HG02840 (cell line): ENCODE measurements at regions not wholly inside any gene's neighbourhood (a gene's known extent, or its start where the extent isn't known, plus 50 kb on each side); places are given as distances from the start of the nearest gene placed in this dataset.

ENCODE experiments used
- ATAC-seq: cut with Tn5 transposase; IDR thresholded peaks from one replicate; pipeline ENCODE4 v1.9.1; 2021; ENCODE audit warnings: mild to moderate bottlenecking, moderate library complexity, moderate number of reproducible peaks; ENCODE audit not compliant: unreplicated experiment, low FRiP score

GRCh38 chr18:46421973-46422551 lies 235.0 kb downstream of the LOXHD1 start:
- ATAC-seq: no peak

GRCh38 chr18:46422552-46423055 lies 234.4 kb downstream of the LOXHD1 start:
- ATAC-seq: no peak

- no peak for ATAC-seq
Observed at GRCh38 chr18:46423226-46423805, 233.7 kb downstream of the LOXHD1 start.

- ATAC-seq: no peak
Observed at GRCh38 chr18:46424898-46425297, 232.1 kb downstream of the LOXHD1 start.

GRCh38 chr18:46425511-46425910 lies 231.5 kb downstream of the LOXHD1 start:
- ATAC-seq: no peak

- ATAC-seq: no peak
Observed at GRCh38 chr18:46426021-46426678, 230.9 kb downstream of the LOXHD1 start.

- no peak for ATAC-seq
Observed at GRCh38 chr18:46426679-46427047, 230.4 kb downstream of the LOXHD1 start.
